ENCODE measurements at regions not wholly inside any gene's neighbourhood (a gene's known extent, or its start where the extent isn't known, plus 50 kb on each side); places are given as distances from the start of the nearest gene placed in this dataset.

- no peak for TF ChIP-seq SIN3A (IDR thresholded peaks at IDR 0.05; ENCODE audit: borderline replicate concordance, insufficient read depth, low read length)
- TF ChIP-seq POLR2AphosphoS5 (IDR thresholded peaks at IDR 0.05; ENCODE audit: low read depth, low read length) = no peak
- TF ChIP-seq, protein P1, sequence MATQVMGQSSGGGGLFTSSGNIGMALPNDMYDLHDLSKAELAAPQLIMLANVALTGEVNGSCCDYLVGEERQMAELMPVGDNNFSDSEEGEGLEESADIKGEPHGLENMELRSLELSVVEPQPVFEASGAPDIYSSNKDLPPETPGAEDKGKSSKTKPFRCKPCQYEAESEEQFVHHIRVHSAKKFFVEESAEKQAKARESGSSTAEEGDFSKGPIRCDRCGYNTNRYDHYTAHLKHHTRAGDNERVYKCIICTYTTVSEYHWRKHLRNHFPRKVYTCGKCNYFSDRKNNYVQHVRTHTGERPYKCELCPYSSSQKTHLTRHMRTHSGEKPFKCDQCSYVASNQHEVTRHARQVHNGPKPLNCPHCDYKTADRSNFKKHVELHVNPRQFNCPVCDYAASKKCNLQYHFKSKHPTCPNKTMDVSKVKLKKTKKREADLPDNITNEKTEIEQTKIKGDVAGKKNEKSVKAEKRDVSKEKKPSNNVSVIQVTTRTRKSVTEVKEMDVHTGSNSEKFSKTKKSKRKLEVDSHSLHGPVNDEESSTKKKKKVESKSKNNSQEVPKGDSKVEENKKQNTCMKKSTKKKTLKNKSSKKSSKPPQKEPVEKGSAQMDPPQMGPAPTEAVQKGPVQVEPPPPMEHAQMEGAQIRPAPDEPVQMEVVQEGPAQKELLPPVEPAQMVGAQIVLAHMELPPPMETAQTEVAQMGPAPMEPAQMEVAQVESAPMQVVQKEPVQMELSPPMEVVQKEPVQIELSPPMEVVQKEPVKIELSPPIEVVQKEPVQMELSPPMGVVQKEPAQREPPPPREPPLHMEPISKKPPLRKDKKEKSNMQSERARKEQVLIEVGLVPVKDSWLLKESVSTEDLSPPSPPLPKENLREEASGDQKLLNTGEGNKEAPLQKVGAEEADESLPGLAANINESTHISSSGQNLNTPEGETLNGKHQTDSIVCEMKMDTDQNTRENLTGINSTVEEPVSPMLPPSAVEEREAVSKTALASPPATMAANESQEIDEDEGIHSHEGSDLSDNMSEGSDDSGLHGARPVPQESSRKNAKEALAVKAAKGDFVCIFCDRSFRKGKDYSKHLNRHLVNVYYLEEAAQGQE (IDR thresholded peaks at IDR 0.05; ENCODE audit: insufficient read depth in 1 of 2, low read depth in 2 of 2, low read length in 2 of 2) = no peak
- no peak for TF ChIP-seq TAF1 (IDR thresholded peaks at IDR 0.05; ENCODE audit: borderline replicate concordance, insufficient read depth, low read length)
Observed at GRCh38 chr13:44323754-44324153, 49.9 kb upstream of the SERP2 start.

Measured in PFSK-1 (cell line).